Stimulated activated naive CD8-positive, alpha-beta T cell treated with anti-CD3 and anti-CD28 coated beads, Interleukin-15, Interleukin-2, amounts not matched to agents 100 ng/mL and 50 ng/mL, for 24 hours (primary cell): ENCODE measurements at regions not wholly inside any gene's neighbourhood (a gene's known extent, or its start where the extent isn't known, plus 50 kb on each side); places are given as distances from the start of the nearest gene placed in this dataset.

ENCODE experiments used
- H3K27ac Mint-ChIP-seq: one replicate; pipeline ENCODE4 v1.8.0; 2021; ENCODE audit warnings: mild to moderate bottlenecking, mixed read lengths
- H3K27me3 Mint-ChIP-seq: one replicate; pipeline ENCODE4 v1.8.0; 2021; ENCODE audit warnings: mixed read lengths
- H3K36me3 Mint-ChIP-seq: one replicate; pipeline ENCODE4 v1.8.0; 2021; ENCODE audit warnings: low read depth, mixed read lengths
- H3K4me1 Mint-ChIP-seq: one replicate; pipeline ENCODE4 v1.8.0; 2021; ENCODE audit warnings: low read depth, mixed read lengths
- H3K4me3 Mint-ChIP-seq: one replicate; pipeline ENCODE4 v1.8.0; 2021; ENCODE audit warnings: mild to moderate bottlenecking, mixed read lengths
- H3K9me3 Mint-ChIP-seq: one replicate; pipeline ENCODE4 v1.8.0; 2021; ENCODE audit warnings: mixed read lengths

DNA sequence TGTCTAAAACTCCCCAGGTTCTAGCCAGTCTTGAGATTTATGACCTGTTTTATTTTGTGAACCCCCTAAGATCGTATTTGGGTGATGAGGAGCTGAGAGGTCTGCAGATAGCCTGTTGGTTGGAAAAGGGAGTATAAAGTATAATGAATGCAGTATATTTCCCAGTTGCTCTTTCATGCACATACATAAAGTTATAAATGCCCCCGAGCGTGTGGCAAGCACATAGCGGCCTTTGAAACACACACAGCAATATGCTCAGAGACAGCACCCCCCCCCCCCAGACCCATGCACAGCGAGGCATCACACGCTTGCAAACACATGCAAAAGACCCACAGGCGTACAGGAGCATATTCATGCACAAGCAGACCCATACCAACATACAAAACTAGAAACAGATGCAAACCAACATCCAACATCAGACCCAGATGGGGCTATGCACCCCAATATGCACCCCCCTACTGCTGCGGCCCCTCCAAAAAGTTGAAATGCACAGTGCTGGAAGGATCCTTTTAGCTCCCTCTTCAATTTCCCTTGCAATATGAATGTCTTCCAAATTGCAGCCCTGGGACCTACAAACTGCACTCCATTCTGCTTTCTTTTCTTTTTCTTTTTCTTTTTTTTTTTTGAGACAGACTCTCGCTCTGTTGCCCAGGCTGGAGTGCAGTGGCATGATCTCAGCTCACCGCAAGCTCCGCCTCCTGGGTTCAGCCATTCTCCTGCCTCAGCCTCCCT lies 82.2 kb upstream of the TBX3 start:
- no peak overlapping the region for H3K4me3 Mint-ChIP-seq
- no peaks in the 10 kb centered on the region for H3K27me3 Mint-ChIP-seq
- H3K4me1 Mint-ChIP-seq = no peaks in the 10 kb centered on the region
- H3K9me3 Mint-ChIP-seq = no peaks in the 10 kb centered on the region
- no peak overlapping the region for H3K27ac Mint-ChIP-seq
- no peaks in the 10 kb centered on the region for H3K36me3 Mint-ChIP-seq

DNA sequence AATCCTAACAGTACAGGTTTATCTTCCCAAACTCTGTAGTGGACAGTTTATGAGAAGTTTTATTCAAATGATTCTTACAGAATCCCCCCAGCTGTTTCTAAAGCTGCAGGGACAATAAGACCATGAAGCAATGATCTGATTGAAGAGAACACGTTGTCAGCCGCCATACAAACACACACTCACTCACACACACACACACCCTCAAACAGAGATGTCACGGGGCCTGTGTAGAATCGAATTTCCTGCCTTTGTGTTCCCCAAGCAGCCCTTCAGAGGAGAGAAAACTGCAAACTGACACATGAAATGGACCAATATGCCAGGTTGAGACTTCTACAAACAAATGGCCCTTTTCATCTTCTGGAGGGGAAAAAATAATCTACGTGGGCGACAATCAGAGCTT lies 80.5 kb upstream of the TBX3 start:
- Mint-ChIP-seq H3K4me3 (no peak overlapping the region), H3K9me3 (no peaks in the 10 kb centered on the region), H3K36me3 (no peaks in the 10 kb centered on the region), H3K27me3 (no peaks in the 10 kb centered on the region), H3K27ac (no peak overlapping the region), H3K4me1 (no peaks in the 10 kb centered on the region)

DNA sequence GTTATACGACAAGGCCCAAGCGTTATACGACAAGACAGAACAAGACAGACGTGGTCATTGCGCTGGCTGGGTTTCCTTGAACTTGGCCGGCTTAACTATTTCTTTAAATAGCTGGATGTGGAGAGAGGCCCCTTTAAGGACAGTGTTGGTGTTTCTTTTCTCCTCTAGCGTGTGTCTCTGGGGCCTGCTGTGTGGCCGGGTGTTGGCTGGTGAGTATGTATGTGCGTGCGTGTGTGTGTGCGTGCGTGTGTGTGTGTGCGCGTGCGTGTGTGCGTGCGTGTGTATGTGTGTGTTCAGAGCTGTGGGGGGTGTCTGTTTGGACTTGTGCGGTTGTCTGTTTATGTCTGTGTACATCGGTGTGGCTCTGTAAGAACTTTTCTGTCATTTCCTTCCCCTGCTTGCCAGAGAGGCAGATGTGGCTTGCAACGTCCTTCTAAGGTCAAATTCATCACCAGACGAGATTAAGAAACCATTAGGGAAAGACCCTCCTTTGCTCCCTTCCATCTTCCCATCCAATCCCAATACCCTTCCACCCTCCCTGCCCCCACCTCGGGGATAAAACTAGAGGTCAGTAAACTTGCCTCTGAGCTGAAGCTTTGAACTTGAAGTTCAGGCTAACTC lies 78.6 kb upstream of the TBX3 start:
- H3K36me3 Mint-ChIP-seq = no peaks in the 10 kb centered on the region
- H3K4me3 Mint-ChIP-seq = no peak overlapping the region
- H3K27me3 Mint-ChIP-seq = no peaks in the 10 kb centered on the region
- no peaks in the 10 kb centered on the region for H3K9me3 Mint-ChIP-seq
- no peaks in the 10 kb centered on the region for H3K4me1 Mint-ChIP-seq
- H3K27ac Mint-ChIP-seq = no peak overlapping the region

DNA sequence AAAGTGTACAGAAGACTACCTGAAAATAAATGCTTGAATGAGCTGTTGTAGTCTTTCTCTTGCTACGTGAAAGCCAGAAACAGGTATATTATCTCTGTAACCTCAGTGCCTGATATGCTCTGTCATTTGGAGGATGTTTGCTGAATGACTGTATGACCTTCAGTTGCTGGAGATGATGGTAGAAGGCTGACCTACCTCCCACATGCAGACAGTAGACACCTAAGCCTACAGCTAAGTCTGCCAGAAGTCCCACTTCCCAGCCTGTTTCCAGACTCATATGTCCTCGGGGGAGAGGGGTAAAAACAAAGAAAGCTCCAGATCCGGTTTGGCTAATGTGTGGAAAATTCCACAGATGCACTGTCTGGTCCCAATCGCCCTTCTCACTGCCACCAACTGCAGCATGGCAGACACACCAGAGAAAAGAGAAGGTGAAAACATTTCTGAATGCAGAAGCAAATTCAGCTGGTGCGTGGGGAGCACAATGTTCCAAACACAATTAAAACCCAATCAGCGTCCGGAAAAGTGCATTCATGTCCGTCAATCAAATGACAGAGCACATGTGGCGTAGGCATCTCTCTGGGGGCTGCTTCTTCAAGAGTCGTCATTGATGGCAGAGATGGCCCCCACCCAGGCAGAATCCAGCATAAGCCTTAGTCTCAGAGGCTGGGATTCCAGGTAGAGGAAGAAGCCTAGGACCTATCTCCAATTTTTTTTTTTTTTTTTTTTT lies 76.3 kb upstream of the TBX3 start:
- H3K27ac Mint-ChIP-seq = no peak overlapping the region
- H3K4me3 Mint-ChIP-seq = no peak overlapping the region
- H3K9me3 Mint-ChIP-seq = no peaks in the 10 kb centered on the region
- H3K36me3 Mint-ChIP-seq = no peaks in the 10 kb centered on the region
- no peaks in the 10 kb centered on the region for H3K4me1 Mint-ChIP-seq
- no peaks in the 10 kb centered on the region for H3K27me3 Mint-ChIP-seq

DNA sequence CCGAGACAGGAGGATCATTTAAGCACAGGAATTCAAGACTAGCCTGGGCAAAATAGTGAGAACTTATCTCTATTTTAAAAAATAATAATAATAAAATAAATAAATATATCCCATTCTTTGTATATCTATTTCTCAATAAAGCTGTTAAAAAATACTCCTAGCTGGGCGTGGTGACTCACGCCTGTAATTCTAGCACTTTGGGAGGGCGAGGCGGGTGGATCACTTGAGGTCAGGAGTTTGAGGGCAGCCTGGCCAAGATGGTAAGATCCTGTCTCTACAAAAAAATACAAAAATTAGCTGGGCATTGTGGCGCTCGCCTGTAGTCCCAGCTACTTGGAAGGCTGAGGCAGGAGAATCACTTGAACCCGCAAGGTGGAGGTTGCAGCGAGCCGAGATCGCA lies 75.7 kb upstream of the TBX3 start:
- Mint-ChIP-seq H3K4me1 (no peaks in the 10 kb centered on the region), H3K9me3 (no peaks in the 10 kb centered on the region), H3K36me3 (no peaks in the 10 kb centered on the region), H3K27ac (no peak overlapping the region), H3K27me3 (no peaks in the 10 kb centered on the region), H3K4me3 (no peak overlapping the region)

DNA sequence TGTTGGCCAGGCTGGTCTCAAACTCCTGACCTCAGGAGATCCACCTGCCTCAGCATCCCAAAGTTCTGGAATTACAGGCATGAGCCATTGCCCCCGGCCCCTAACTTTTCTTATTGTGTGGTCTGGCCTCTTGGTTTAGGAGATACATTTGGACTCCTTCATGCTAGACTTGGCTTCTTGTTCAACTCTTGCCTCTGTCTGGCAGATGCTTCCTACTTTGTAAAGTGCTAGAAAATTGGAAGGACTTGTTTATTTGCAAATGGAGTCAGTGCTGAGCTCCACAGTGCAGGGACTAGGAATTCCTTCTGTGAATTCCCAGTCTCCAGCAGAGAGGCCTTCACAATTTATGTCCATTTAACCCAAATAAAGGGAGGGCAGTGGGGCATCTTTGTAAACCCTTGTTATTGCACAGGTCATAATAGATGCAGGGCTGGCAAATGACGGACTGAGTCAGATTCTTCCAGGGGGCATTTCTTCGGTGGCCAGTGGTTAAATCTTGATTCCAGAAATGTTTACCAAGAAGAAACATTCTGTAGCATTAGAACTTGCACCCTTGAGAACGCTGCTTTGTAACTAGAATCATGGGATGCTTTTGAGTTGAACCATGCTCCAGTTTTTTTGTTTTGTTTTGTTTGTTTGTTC lies 73.8 kb upstream of the TBX3 start:
- no peaks in the 10 kb centered on the region for H3K27me3 Mint-ChIP-seq
- H3K4me1 Mint-ChIP-seq = no peaks in the 10 kb centered on the region
- H3K4me3 Mint-ChIP-seq = no peak overlapping the region
- no peak overlapping the region for H3K27ac Mint-ChIP-seq
- no peaks in the 10 kb centered on the region for H3K36me3 Mint-ChIP-seq
- no peaks in the 10 kb centered on the region for H3K9me3 Mint-ChIP-seq

DNA sequence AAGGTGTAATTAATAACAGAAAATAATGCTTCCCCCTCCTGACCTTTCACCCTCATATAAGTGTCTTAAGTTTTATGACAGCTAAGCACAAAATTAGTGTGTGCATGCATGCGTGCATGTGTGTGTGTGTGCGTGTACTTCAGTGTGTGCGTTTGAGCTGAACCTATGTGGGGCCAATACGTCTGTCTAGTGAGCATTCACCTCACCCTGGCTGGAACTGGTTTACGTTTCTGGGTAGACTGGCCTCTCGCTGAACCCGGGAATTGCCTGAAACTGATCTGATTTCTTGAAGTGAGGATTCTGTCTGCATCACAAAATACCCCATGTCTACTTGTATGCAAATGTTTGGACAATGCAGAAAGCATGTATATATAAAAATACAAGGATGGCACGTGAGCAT lies 68.2 kb upstream of the TBX3 start:
- H3K4me3 Mint-ChIP-seq = no peak overlapping the region
- H3K4me1 Mint-ChIP-seq = no peaks in the 10 kb centered on the region
- no peaks in the 10 kb centered on the region for H3K27me3 Mint-ChIP-seq
- no peak overlapping the region for H3K27ac Mint-ChIP-seq
- H3K9me3 Mint-ChIP-seq = no peaks in the 10 kb centered on the region
- no peaks in the 10 kb centered on the region for H3K36me3 Mint-ChIP-seq

DNA sequence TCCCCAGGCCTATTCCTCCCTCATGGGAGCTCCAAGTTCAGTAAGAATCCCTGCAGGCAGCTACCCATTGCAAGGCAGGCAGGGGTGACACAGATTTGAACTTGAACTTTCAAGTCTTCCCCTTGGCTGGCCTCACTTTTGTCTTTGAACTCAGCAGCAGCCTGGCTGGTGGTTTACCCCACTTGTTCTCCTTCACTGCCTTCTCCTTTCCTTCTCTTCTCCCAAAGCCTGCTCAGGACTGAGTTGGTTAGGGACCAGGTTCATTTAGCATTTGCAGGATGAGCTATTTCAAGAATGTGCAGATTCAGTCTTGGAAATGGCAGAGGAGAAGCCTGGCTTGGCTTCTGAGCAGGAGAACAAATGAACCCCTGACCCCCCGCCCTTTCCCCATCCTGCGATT lies 67.7 kb upstream of the TBX3 start:
- no peak overlapping the region for H3K27ac Mint-ChIP-seq
- no peaks in the 10 kb centered on the region for H3K9me3 Mint-ChIP-seq
- no peaks in the 10 kb centered on the region for H3K4me1 Mint-ChIP-seq
- no peaks in the 10 kb centered on the region for H3K27me3 Mint-ChIP-seq
- no peaks in the 10 kb centered on the region for H3K36me3 Mint-ChIP-seq
- H3K4me3 Mint-ChIP-seq = no peak overlapping the region

DNA sequence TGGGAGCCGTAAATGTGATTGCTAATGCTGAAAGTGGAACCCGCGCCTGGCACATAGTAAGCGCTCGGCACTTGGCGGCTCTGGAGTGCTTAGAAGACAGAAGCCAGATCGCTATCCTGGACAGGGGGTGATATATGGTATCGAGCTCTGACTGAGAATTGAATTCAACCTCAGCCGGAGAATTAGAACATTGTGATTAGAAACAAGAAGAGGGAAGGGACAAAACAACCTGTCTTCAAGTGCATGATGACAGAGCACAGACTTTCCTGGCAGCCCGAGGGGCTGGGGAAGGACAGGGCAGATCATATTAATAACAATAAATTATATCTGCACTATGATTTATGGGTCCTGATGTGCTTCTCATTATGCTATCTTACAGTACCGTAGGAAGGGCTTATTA lies 66.9 kb upstream of the TBX3 start:
- no peaks in the 10 kb centered on the region for H3K27me3 Mint-ChIP-seq
- H3K27ac Mint-ChIP-seq = no peak overlapping the region
- H3K4me1 Mint-ChIP-seq = no peaks in the 10 kb centered on the region
- no peaks in the 10 kb centered on the region for H3K9me3 Mint-ChIP-seq
- no peaks in the 10 kb centered on the region for H3K36me3 Mint-ChIP-seq
- H3K4me3 Mint-ChIP-seq = no peak overlapping the region

DNA sequence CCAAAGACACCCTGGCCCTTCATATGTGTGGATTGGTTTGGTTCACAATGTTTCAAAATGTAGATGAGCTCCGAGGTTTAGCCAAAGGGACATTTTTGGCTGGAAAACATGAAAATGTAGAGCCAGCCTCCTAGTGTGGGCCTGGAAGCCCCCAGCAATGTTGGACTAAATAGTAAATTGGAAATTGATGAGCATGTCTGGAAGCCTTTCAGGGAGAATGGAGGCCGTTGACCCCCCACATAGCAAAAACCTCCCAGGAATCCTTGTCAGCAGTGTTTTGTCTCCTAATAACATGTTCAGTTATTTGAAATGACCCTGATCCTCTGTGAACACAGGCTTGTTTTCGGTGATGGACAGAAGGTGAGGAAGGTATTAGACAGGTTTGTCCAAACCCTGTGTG lies 65.1 kb upstream of the TBX3 start:
- Mint-ChIP-seq H3K36me3 (no peaks in the 10 kb centered on the region), H3K27me3 (no peaks in the 10 kb centered on the region), H3K4me1 (no peaks in the 10 kb centered on the region), H3K9me3 (no peaks in the 10 kb centered on the region), H3K4me3 (no peak overlapping the region), H3K27ac (no peak overlapping the region)

DNA sequence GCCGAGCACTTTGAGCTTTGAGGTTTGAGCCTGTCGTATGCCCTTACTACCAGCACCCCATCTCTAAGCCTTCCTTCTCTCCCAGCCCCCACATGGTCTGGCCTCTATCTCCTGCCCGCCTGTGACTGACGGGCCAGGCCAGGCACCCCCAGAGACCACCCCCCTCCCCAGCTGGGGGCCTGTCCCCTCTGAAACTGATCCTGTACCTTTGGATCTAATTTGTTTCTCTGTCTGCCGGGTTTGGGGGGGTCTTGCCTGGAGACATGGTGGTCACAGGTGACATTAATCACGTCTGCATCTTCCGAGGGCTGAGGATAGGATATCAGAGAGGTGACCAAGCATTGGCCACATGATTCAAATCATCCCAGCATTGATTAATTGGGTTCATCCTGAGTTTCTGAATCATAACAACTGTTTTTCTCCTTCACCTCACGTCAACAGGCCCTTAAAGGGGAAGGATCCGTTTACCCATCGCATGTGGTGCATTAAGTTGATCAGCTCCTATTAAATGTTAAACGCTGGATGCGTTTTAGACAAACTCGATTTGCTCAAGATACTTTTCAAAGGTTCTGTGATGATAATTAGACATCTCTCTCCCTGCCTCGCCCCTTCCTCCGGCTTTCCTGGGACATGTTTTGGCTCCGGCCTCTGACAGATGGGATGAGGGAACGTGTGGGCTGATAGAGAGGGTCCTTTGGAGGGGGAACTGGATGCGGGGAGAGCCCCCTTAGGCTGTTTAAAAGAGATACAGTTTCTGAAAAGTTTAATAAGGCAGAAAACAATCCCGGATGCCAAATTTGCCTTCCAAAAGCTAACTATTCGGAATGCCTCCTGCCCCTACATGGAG lies 63.3 kb upstream of the TBX3 start:
- Mint-ChIP-seq H3K27ac (no peak overlapping the region), H3K9me3 (no peaks in the 10 kb centered on the region), H3K36me3 (no peaks in the 10 kb centered on the region)

DNA sequence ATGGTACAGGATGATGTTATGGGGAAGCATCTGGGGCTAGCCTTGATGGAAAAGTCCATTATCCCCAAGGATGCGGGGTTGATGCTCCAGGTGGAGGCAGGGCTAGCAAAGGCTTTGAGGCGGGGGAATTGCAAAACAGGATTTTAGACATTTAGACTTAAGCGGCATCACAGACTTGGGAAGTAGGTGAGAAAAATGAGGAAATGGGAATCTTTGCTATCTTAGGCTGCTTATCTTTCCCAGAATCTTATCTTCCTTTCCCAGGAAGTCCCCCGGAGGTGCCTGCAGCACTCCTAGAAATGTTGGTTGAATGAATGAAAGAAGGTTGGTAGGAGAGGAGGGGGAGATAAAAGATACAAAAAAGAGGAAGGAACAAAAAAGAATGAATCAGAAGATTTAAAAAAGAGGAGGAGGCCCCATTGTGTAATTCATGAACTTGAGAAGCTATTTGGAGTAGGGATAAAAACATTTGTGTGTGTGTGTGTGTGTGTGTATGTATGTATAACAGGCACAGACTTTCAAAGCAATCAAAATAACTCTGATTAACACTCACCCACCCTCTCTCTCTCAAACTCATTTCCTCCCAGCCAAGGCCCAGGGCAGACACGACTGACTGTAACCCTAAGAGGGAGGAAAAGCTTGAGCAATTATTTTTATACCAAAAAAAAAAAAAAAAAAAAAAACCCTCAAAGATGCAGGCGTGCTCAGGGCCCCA lies 62.5 kb upstream of the TBX3 start:
- Mint-ChIP-seq H3K4me1 (no peaks in the 10 kb centered on the region), H3K27ac (no peak overlapping the region), H3K27me3 (no peaks in the 10 kb centered on the region), H3K36me3 (no peaks in the 10 kb centered on the region), H3K4me3 (no peak overlapping the region), H3K9me3 (no peaks in the 10 kb centered on the region)

More for the DNA sequence above, 63.3 kb upstream of the TBX3 start:
- Mint-ChIP-seq H3K27me3 (no peaks in the 10 kb centered on the region), H3K4me1 (no peaks in the 10 kb centered on the region), H3K4me3 (no peak overlapping the region)

DNA sequence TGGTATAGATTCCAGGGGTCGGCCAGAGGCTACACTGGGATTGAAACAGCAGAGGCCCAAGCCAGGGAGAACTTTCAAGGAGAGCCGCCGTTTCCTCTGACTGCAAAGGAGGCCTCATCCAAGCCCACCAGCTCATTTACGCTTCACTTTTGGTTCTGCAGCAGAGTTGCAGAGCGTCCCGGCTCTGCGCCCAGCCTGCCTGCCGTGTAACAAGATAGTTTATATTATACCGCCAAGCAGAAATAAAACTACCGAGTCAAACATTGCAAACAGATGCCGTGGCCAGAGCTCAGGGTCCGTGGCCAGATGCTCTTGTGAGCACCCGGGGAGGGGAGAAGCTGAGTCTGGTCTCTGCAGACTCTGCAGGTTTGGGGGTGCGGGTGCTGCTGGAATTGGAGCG lies 60.7 kb upstream of the TBX3 start:
- Mint-ChIP-seq H3K36me3 (no peaks in the 10 kb centered on the region), H3K4me1 (no peaks in the 10 kb centered on the region), H3K9me3 (no peaks in the 10 kb centered on the region), H3K27me3 (peaks cover under 1% of the 10 kb centered on the region), H3K4me3 (no peak overlapping the region), H3K27ac (no peak overlapping the region)

DNA sequence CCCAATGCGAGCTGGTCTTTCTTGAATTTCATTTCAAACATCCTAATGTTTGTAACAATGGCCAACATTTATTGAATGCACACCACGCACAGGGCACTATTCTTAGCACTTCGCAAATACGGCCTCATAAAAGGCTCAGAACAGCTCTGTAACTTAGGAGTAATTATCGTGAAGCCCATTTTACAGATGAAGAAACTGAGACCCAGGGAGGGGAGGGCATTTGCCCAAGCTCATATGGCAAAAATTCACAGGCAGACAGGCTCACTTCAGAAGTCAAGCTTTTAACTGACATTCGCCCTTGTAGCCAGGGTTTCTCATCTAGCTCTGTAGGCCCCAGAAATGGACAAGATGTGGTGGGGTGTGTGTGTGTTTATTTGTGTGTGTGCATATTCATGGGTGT lies 60.3 kb upstream of the TBX3 start:
- no peak overlapping the region for H3K4me3 Mint-ChIP-seq
- no peak overlapping the region for H3K27ac Mint-ChIP-seq
- no peaks in the 10 kb centered on the region for H3K4me1 Mint-ChIP-seq
- no peaks in the 10 kb centered on the region for H3K36me3 Mint-ChIP-seq
- H3K27me3 Mint-ChIP-seq = peaks cover 3% of the 10 kb centered on the region
- H3K9me3 Mint-ChIP-seq = no peaks in the 10 kb centered on the region
